Calu3 (cell line): ENCODE measurements at regions not wholly inside any gene's neighbourhood (a gene's known extent, or its start where the extent isn't known, plus 50 kb on each side); places are given as distances from the start of the nearest gene placed in this dataset.

Source experiments
- BruUV-seq: library from RNA; stranded (reverse); fragments of 400-500 nt; replicated peaks from 2 replicates; lab custom pipeline; 2021; lab: Mats Ljungman, UMichigan
- CTCF ChIA-PET: fragments of 300-600 bp; sonication (Branson Sonifier 250); formaldehyde crosslinking; loops from one replicate; lab custom pipeline; 2022; ENCODE audit warnings: antibody characterized with exemption; lab: Charles Lee
- DNase-seq: peaks from one replicate; pipeline ENCODE4 v3.0.0; 2022
- H3K27ac Mint-ChIP-seq: one replicate; pipeline ENCODE4 v1.8.0; 2022; ENCODE audit warnings: mixed read lengths; ENCODE audit not compliant: unreplicated experiment
- H3K27me3 Mint-ChIP-seq: one replicate; pipeline ENCODE4 v1.8.0; 2022; ENCODE audit warnings: mixed read lengths; ENCODE audit not compliant: unreplicated experiment
- H3K36me3 Mint-ChIP-seq: one replicate; pipeline ENCODE4 v1.8.0; 2022; ENCODE audit warnings: mild to moderate bottlenecking, moderate library complexity, mixed read lengths; ENCODE audit not compliant: insufficient read depth, unreplicated experiment
- H3K4me1 Mint-ChIP-seq: one replicate; pipeline ENCODE4 v1.8.0; 2022; ENCODE audit warnings: mild to moderate bottlenecking, low read depth, mixed read lengths; ENCODE audit not compliant: unreplicated experiment
- H3K4me3 Mint-ChIP-seq: one replicate; pipeline ENCODE4 v1.8.0; 2022; ENCODE audit warnings: mild to moderate bottlenecking, low read depth, moderate library complexity, mixed read lengths; ENCODE audit not compliant: unreplicated experiment
- H3K9me3 Mint-ChIP-seq: one replicate; pipeline ENCODE4 v1.8.0; 2022; ENCODE audit warnings: low read depth, mixed read lengths; ENCODE audit not compliant: unreplicated experiment
- CTCF ChIP-seq: fragments of 200-600 bp; IDR thresholded peaks from one replicate; pipeline ENCODE4 v1.8.0; 2022; ENCODE audit warnings: antibody characterized with exemption; ENCODE audit not compliant: unreplicated experiment
- intact Hi-C: fragments of 100-400 bp; cut with micrococcal nuclease; formaldehyde crosslinking; loops from one replicate; pipeline ENCODE4 v1.10.0; 2022; ENCODE audit not compliant: unreplicated experiment

GRCh38 chr21:39060485-39061083, 122.7 kb downstream of the PSMG1 start:
- DNase-seq = no peak
- no peak overlapping the region for H3K4me3 Mint-ChIP-seq
- CTCF ChIA-PET = no interaction called here
- H3K27me3 Mint-ChIP-seq = no peaks in the 10 kb centered on the region
- peaks cover 4% of the 10 kb centered on the region for H3K9me3 Mint-ChIP-seq
- no peak for TF ChIP-seq CTCF
- intact Hi-C loops = no loop called here
- BruUV-seq = no TSS peak
- H3K36me3 Mint-ChIP-seq = no peaks in the 10 kb centered on the region
- H3K27ac Mint-ChIP-seq = no peak overlapping the region
- no peaks in the 10 kb centered on the region for H3K4me1 Mint-ChIP-seq

GRCh38 chr21:39057121-39057520, 126.1 kb downstream of the PSMG1 start:
- no peaks in the 10 kb centered on the region for H3K4me1 Mint-ChIP-seq
- CTCF ChIA-PET = no interaction called here
- no peak for TF ChIP-seq CTCF
- H3K27me3 Mint-ChIP-seq = peaks cover 7% of the 10 kb centered on the region
- no peak for DNase-seq
- BruUV-seq = no TSS peak
- intact Hi-C loops = no loop called here
- no peak overlapping the region for H3K4me3 Mint-ChIP-seq
- no peaks in the 10 kb centered on the region for H3K36me3 Mint-ChIP-seq
- H3K9me3 Mint-ChIP-seq = no peaks in the 10 kb centered on the region
- H3K27ac Mint-ChIP-seq = no peak overlapping the region

- H3K27ac Mint-ChIP-seq = no peak overlapping the region
- peaks cover 7% of the 10 kb centered on the region for H3K27me3 Mint-ChIP-seq
- no peak overlapping the region for H3K4me3 Mint-ChIP-seq
- H3K36me3 Mint-ChIP-seq = no peaks in the 10 kb centered on the region
- no peaks in the 10 kb centered on the region for H3K4me1 Mint-ChIP-seq
- H3K9me3 Mint-ChIP-seq = no peaks in the 10 kb centered on the region
- no TSS peak for BruUV-seq
- no peak for TF ChIP-seq CTCF
- intact Hi-C loops = no loop called here
- CTCF ChIA-PET = no interaction called here
- no peak for DNase-seq
Observed at GRCh38 chr21:39056636-39057035, 126.6 kb downstream of the PSMG1 start.

- H3K36me3 Mint-ChIP-seq = no peaks in the 10 kb centered on the region
- intact Hi-C loops = no loop called here
- no peak for DNase-seq
- no peaks in the 10 kb centered on the region for H3K4me1 Mint-ChIP-seq
- no peak overlapping the region for H3K27ac Mint-ChIP-seq
- no peaks in the 10 kb centered on the region for H3K9me3 Mint-ChIP-seq
- TF ChIP-seq CTCF = no peak
- BruUV-seq = no TSS peak
- no peak overlapping the region for H3K4me3 Mint-ChIP-seq
- CTCF ChIA-PET = interaction anchor here (0.6 kb wide), 1 partner anchor 507 kb away, joined by 3 read pairs; no protein-coding TSS in a partner anchor
- peaks cover 7% of the 10 kb centered on the region for H3K27me3 Mint-ChIP-seq
Observed at GRCh38 chr21:39055167-39055767, 128.0 kb downstream of the PSMG1 start.
